ENCODE measurements at regions not wholly inside any gene's neighbourhood (a gene's known extent, or its start where the extent isn't known, plus 50 kb on each side); places are given as distances from the start of the nearest gene placed in this dataset.
"Not testable (repeated sequence)": the region's sequence is repeated elsewhere in the genome, so short reads cannot be mapped to it uniquely, and the experiment has no call there.

DNA sequence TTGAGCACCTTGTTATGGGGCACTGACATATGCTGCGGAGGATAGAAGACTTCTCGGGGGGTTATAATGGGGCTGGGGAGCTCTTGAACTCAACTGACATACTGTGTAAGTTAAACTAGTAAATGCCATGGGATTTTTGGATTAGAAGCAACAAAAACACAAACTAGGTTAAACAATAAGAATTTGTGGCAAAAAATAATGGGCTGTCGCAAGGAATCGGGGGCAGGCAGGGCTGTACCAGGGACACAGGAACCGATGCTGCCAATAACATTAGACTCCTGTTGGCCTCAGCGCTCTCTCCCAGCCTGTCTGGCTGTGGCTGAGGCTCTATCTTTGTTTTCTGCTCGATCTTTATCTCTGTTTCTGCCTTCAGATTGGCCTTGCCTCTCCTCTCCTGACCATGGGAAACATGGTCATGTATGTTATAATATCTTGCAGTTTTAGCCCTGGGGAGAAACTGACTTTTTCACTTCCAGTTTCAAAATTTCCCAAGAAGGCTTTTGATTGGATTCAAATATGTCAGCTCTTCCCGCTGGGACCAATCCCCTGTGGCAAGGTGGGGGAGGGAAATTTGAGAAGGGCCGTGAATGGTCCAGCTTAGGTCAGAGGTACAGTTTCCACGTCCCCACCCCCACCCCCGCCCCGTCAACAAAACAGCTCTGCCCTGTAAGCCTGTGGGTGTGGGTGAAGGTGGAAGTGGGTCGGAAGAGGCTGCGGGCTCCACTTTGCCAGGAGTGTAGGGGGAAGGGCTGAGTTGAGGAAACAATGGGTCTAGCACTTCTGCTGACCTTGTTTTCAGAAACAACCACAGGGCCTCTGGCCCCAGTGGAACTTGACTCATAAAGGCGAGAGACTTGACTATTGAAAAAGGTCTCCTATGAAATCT, 161.1 kb upstream of the TBL1XR1 start:
- Histone ChIP-seq H3K27ac (ENCODE audit: low read depth in 1 of 3, low read length in 2 of 3) (peak overlapping the region; percentile 89 to 98 (median 94)), H3K27me3 (ENCODE audit: control insufficient read depth in 3 of 3, insufficient read depth in 3 of 3, low read length in 3 of 3) (no peaks in the 10 kb centered on the region), H3K36me3 (ENCODE audit: control insufficient read depth in 3 of 3, insufficient read depth in 2 of 3, low read depth in 1 of 3, low read length in 3 of 3) (no peaks in the 10 kb centered on the region), H3K9me3 (ENCODE audit: control insufficient read depth in 2 of 2, insufficient read depth in 1 of 2, low read depth in 1 of 2, low read length in 1 of 2) (no peaks in the 10 kb centered on the region), H3K4me1 (ENCODE audit: control insufficient read depth in 3 of 3, insufficient read depth in 2 of 3, low read depth in 1 of 3, low read length in 2 of 3) (peaks cover 26 to 79% (median 44%) of the 10 kb centered on the region in 3 donors), H3K4me3 (ENCODE audit: low read depth in 1 of 3, low read length in 3 of 3) (no peak overlapping the region)
- WGBS, 3 donors: 16 to 25% (median 21%) methylated on average over 15 of the region's 15 CpGs
- no peak for FAIRE-seq
- DNase-seq: peak; percentile 65 to 66

DNA sequence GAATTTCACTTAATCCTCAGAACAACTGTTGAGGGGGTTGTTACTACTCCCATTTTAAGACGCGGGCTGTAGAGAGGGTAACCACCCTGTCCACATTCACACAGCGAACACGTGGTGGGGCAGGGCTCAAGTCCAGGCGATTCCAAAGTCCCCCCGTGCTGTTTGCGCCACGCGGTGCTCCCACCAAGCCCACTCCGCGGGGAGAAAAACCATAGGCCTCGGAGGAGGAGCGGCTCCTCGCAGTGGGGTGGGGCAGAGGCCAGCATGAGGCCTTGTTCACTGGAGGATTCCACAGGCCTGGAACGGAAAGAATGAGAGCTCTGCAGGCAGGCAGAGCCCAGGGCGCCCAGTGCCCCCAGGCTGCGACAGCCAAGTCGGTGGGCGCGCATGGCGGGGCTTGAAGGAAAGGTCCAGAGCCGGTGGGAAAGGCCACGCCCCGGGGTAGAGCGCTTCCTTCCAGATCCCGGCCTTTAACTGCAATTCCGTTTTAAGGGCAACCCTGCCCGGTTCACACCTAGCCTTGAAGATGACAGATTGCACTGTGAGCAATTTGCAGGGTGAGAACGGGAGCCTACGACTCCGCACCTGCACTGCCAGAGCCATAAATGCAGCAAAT, 161.8 kb upstream of the TBL1XR1 start:
- FAIRE-seq: no peak
- H3K36me3 ChIP-seq (ENCODE audit: control insufficient read depth in 3 of 3, insufficient read depth in 2 of 3, low read depth in 1 of 3, low read length in 3 of 3): no peaks in the 10 kb centered on the region
- H3K4me1 ChIP-seq (ENCODE audit: control insufficient read depth in 3 of 3, insufficient read depth in 2 of 3, low read depth in 1 of 3, low read length in 2 of 3): peaks cover 24 to 73% (median 44%) of the 10 kb centered on the region in 3 donors
- no peak overlapping the region for H3K4me3 ChIP-seq (ENCODE audit: low read depth in 1 of 3, low read length in 3 of 3)
- WGBS, 3 donors: 8 to 20% (median 13%) methylated on average over 28 to 31 of the region's 31 CpGs
- no peaks in the 10 kb centered on the region for H3K9me3 ChIP-seq (ENCODE audit: control insufficient read depth in 2 of 2, insufficient read depth in 1 of 2, low read depth in 1 of 2, low read length in 1 of 2)
- peak; percentile 90 to 91 for DNase-seq
- no peaks in the 10 kb centered on the region for H3K27me3 ChIP-seq (ENCODE audit: control insufficient read depth in 3 of 3, insufficient read depth in 3 of 3, low read length in 3 of 3)
- peak overlapping the region; percentile 89 to 98 (median 94) for H3K27ac ChIP-seq (ENCODE audit: low read depth in 1 of 3, low read length in 2 of 3)

DNA sequence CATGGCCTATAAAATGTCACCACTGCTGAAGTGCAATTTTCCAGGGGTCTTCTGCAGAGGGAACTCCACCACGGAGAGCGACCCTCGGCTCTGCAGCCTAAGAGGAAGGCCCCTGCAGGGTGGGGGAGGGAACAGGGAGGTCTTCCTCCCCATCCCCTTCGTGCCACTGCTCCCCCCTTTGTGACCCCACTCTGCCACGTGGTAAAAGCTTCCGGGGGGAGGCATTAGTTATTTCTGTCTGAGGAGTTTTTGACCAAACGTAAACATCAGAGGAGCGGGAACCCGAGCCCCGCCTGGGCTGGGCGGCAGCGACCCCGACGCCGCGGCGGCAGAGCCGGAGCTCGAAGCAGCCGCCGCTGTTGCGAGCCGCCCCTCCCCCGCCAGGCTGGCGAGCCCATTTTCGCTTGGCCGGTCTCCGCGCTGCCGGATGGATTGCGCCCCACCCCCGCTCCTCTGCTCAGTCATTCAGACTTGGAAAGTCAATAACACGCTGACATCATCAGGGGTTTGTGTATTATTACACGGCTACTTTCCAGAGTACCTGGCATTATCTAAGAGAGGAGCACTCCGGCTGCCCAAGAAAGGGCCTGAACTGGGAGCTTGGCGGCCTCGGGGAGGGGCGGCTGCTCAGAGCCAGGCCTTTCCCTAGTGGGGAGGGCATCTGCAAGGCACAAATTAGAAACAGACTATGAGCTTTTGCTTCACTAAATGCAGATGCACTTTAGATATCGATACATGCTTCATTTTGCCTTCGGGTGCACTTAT, 162.5 kb upstream of the TBL1XR1 start:
- H3K36me3 ChIP-seq (ENCODE audit: control insufficient read depth in 3 of 3, insufficient read depth in 2 of 3, low read depth in 1 of 3, low read length in 3 of 3): no peaks in the 10 kb centered on the region
- no peak for FAIRE-seq

DNA sequence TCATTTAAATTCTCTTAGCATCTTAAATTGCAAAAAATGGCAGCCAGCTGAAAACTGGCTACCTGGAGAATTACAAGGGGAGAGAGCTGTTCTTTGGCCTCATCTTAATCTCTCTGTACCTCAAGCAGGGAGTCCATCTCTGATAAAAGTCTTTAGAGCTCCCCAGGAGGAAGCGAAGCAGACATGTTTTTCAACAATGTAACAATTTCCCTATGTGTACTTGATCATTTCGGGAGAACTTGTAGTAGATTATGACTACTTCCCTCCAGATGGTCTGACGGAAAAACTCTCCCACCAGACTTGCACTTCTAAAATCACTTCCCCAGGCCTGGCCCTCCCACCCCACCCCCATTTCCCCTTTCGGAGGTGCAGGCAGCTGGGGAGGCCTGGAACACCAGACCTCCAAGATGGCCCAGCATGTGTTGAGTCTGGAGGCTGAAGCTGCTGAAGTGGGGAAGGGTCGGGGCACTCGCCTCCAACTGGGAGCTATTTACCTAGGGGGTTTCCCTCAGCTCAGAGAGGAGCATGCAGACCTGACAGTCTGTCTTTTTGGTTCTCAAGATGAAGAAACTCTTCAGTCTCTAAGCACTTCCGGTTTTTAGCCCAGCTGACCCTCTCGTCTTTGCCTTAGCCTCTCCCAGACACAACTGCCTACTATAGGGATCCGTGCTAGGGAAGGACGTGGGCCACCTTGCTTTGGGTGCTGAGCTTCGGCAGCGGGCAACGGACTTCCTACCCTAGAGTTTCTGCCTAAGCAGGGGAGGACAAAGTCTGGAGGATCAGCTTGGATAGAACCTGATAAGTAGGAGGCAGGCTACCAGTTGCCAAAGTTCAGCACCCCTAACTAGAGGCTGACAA, 164.0 kb upstream of the TBL1XR1 start:
- H3K36me3 ChIP-seq (ENCODE audit: control insufficient read depth in 3 of 3, insufficient read depth in 2 of 3, low read depth in 1 of 3, low read length in 3 of 3): no peaks in the 10 kb centered on the region
- peaks cover 16 to 63% (median 44%) of the 10 kb centered on the region in 3 donors for H3K4me1 ChIP-seq (ENCODE audit: control insufficient read depth in 3 of 3, insufficient read depth in 2 of 3, low read depth in 1 of 3, low read length in 2 of 3)
- H3K9me3 ChIP-seq (ENCODE audit: control insufficient read depth in 2 of 2, insufficient read depth in 1 of 2, low read depth in 1 of 2, low read length in 1 of 2): no peaks in the 10 kb centered on the region
- WGBS, 3 donors: 41 to 55% (median 51%) methylated on average over 13 of the region's 13 CpGs
- H3K4me3 ChIP-seq (ENCODE audit: low read depth in 1 of 3, low read length in 3 of 3): no peak overlapping the region
- peak overlapping the region; percentile 85 to 98 (median 93) for H3K27ac ChIP-seq (ENCODE audit: low read depth in 1 of 3, low read length in 2 of 3)
- DNase-seq: peak; percentile 70 to 82
- no peak for FAIRE-seq
- H3K27me3 ChIP-seq (ENCODE audit: control insufficient read depth in 3 of 3, insufficient read depth in 3 of 3, low read length in 3 of 3): no peaks in the 10 kb centered on the region

More for the DNA sequence above, 162.5 kb upstream of the TBL1XR1 start:
- peaks cover 24 to 70% (median 44%) of the 10 kb centered on the region in 3 donors for H3K4me1 ChIP-seq (ENCODE audit: control insufficient read depth in 3 of 3, insufficient read depth in 2 of 3, low read depth in 1 of 3, low read length in 2 of 3)
- peak overlapping the region in 2 of 3 donors; percentile 25 to 30 for H3K4me3 ChIP-seq (ENCODE audit: low read depth in 1 of 3, low read length in 3 of 3)
- peak overlapping the region; percentile 89 to 98 (median 94) for H3K27ac ChIP-seq (ENCODE audit: low read depth in 1 of 3, low read length in 2 of 3)
- WGBS, 3 donors: 0 to 1% (median 0%) methylated on average over 38 to 40 of the region's 40 CpGs
- H3K27me3 ChIP-seq (ENCODE audit: control insufficient read depth in 3 of 3, insufficient read depth in 3 of 3, low read length in 3 of 3): no peaks in the 10 kb centered on the region
- peak; percentile 98 to 99 for DNase-seq
- H3K9me3 ChIP-seq (ENCODE audit: control insufficient read depth in 2 of 2, insufficient read depth in 1 of 2, low read depth in 1 of 2, low read length in 1 of 2): no peaks in the 10 kb centered on the region

DNA sequence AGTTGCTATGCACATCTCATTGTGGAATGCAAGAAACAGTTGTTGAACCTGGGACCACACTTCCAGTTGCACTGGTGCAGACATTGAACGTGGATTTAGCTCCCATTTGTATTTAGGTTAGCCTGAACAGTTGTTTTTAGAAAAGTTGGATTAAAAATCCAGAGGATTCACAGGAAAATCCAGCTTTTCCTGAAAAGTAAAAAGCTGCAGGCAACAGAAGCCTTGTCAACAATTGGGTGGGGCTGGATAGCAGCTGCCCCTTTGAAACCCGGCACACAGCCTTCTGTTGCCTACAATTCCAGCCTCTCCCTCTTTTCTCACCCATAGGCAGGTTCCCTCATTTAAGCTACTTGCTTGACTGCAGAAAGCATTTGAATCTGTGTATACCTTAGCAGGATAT, 165.3 kb upstream of the TBL1XR1 start:
- no peaks in the 10 kb centered on the region for H3K36me3 ChIP-seq (ENCODE audit: control insufficient read depth in 3 of 3, insufficient read depth in 2 of 3, low read depth in 1 of 3, low read length in 3 of 3)
- FAIRE-seq (no peak), DNase-seq (peak; percentile 44 to 54)
- H3K9me3 ChIP-seq (ENCODE audit: control insufficient read depth in 2 of 2, insufficient read depth in 1 of 2, low read depth in 1 of 2, low read length in 1 of 2): no peaks in the 10 kb centered on the region
- peaks cover 13 to 50% (median 32%) of the 10 kb centered on the region in 3 donors for H3K4me1 ChIP-seq (ENCODE audit: control insufficient read depth in 3 of 3, insufficient read depth in 2 of 3, low read depth in 1 of 3, low read length in 2 of 3)
- no peaks in the 10 kb centered on the region for H3K27me3 ChIP-seq (ENCODE audit: control insufficient read depth in 3 of 3, insufficient read depth in 3 of 3, low read length in 3 of 3)
- peak overlapping the region in 1 of 3 donors; percentile 93 for H3K27ac ChIP-seq (ENCODE audit: low read depth in 1 of 3, low read length in 2 of 3)
- WGBS, 3 donors: 18 to 45% (median 40%) methylated on average over 2 of the region's 2 CpGs
- no peak overlapping the region for H3K4me3 ChIP-seq (ENCODE audit: low read depth in 1 of 3, low read length in 3 of 3)

DNA sequence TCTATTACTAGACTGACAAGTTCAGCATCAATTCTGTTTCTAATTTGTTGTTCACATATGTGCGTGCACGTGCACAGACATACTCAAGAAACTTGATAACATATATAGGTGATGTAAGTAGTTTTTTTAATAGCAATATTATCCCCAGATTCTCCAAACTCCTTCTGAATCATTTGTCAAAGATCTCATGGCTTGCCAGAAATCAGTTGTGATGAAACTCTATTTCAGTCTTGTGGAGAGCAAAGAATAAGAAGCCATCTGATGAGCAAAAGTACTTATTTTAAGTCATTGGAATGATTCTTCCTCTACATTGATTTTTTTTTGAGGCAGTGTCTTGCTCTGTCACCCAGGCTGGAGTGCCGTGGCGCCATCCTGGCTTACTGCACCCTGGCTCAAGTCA, 167.0 kb upstream of the TBL1XR1 start:
- 96 to 100% (median 98%) methylated on average over 4 of the region's 4 CpGs for WGBS, 3 donors
- FAIRE-seq (no peak), DNase-seq (no peak)
- H3K4me1 ChIP-seq (ENCODE audit: control insufficient read depth in 3 of 3, insufficient read depth in 2 of 3, low read depth in 1 of 3, low read length in 2 of 3): peaks cover 8 to 34% (median 18%) of the 10 kb centered on the region in 3 donors
- no peak overlapping the region for H3K4me3 ChIP-seq (ENCODE audit: low read depth in 1 of 3, low read length in 3 of 3)
- no peaks in the 10 kb centered on the region for H3K9me3 ChIP-seq (ENCODE audit: control insufficient read depth in 2 of 2, insufficient read depth in 1 of 2, low read depth in 1 of 2, low read length in 1 of 2)
- H3K27ac ChIP-seq (ENCODE audit: low read depth in 1 of 3, low read length in 2 of 3): no peak overlapping the region
- H3K36me3 ChIP-seq (ENCODE audit: control insufficient read depth in 3 of 3, insufficient read depth in 2 of 3, low read depth in 1 of 3, low read length in 3 of 3): no peaks in the 10 kb centered on the region
- H3K27me3 ChIP-seq (ENCODE audit: control insufficient read depth in 3 of 3, insufficient read depth in 3 of 3, low read length in 3 of 3): no peaks in the 10 kb centered on the region

DNA sequence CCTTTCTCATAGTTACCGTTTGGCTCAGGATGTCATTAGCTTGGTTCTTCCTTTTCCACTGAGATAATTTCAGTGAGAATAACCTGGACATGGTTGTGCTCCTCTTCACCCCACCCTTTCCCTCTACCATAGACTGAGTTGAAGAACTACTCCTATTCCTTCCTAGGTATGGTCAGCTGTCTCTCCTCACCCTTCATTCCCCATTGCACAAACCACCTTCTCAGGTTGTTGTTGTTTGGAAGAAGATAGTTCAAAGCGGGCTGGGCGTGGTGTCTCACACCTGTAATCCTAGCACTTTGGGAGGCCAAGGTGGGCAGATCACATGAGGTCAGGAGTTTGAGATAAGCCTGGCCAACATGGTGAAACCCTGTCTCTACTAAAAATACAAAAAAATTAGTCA, 168.0 kb upstream of the TBL1XR1 start:
- H3K36me3 ChIP-seq (ENCODE audit: control insufficient read depth in 3 of 3, insufficient read depth in 2 of 3, low read depth in 1 of 3, low read length in 3 of 3); H3K27me3 ChIP-seq (ENCODE audit: control insufficient read depth in 3 of 3, insufficient read depth in 3 of 3, low read length in 3 of 3); DNase-seq; FAIRE-seq; H3K27ac ChIP-seq (ENCODE audit: low read depth in 1 of 3, low read length in 2 of 3); H3K9me3 ChIP-seq (ENCODE audit: control insufficient read depth in 2 of 2, insufficient read depth in 1 of 2, low read depth in 1 of 2, low read length in 1 of 2); H3K4me3 ChIP-seq (ENCODE audit: low read depth in 1 of 3, low read length in 3 of 3): not testable (repeated sequence)
- peaks cover 8 to 27% (median 18%) of the 10 kb centered on the region in 3 donors for H3K4me1 ChIP-seq (ENCODE audit: control insufficient read depth in 3 of 3, insufficient read depth in 2 of 3, low read depth in 1 of 3, low read length in 2 of 3)
- WGBS, 3 donors: 93 to 97% (median 96%) methylated on average over 3 of the region's 3 CpGs

Measured in small intestine (tissue), 7 donors.